Colonic mucosa (tissue), 4 donors: ENCODE measurements at regions not wholly inside any gene's neighbourhood (a gene's known extent, or its start where the extent isn't known, plus 50 kb on each side); places are given as distances from the start of the nearest gene placed in this dataset.

Experiments
- DNase-seq: peaks from one replicate; pipeline ENCODE4 v3.0.0-alpha.2; 2020
- H3K27ac ChIP-seq: fragments of 200-600 bp; one replicate; pipeline ENCODE4 v1.8.0; 2021
- H3K27me3 ChIP-seq: fragments of 200-600 bp; one replicate; pipeline ENCODE4 v1.8.0; 2021
- H3K36me3 ChIP-seq: fragments of 200-600 bp; one replicate; pipeline ENCODE4 v1.8.0; 2021
- H3K4me1 ChIP-seq: fragments of 200-600 bp; one replicate; pipeline ENCODE4 v1.8.0; 2021; ENCODE audit warnings: mild to moderate bottlenecking
- H3K4me3 ChIP-seq: fragments of 200-600 bp; one replicate; pipeline ENCODE4 v1.8.0; 2021
- H3K9ac ChIP-seq, 2 donors: one replicate each; pipeline ENCODE4 v1.7.0; 2013; ENCODE audit warnings: control low read depth in 2 of 2, low read depth in 2 of 2, low read length in 2 of 2
- H3K9me3 ChIP-seq: fragments of 200-600 bp; one replicate; pipeline ENCODE4 v1.8.0; 2021
- CTCF ChIP-seq: fragments of 200-600 bp; IDR thresholded peaks from one replicate; pipeline ENCODE4 v1.8.0; 2022; ENCODE audit warnings: antibody characterized with exemption, mild to moderate bottlenecking
- intact Hi-C: fragments of 100-400 bp; cut with DNase I; formaldehyde crosslinking; loops from one replicate; pipeline ENCODE4 v1.14.1; 2022
- donor health status: healthy.
- donor health status: DM: no; HTN: no; CAD: no.
- donor health status: DM: no; HTN: no; CAD: no.

GRCh38 chr5:97627272-97627671, 444.2 kb upstream of the RIOK2 start:
- Histone ChIP-seq H3K36me3 (no peaks in the 10 kb centered on the region), H3K27me3 (no peaks in the 10 kb centered on the region), H3K4me3 (no peak overlapping the region), H3K9ac (no peak overlapping the region), H3K9me3 (no peaks in the 10 kb centered on the region), H3K4me1 (no peaks in the 10 kb centered on the region), H3K27ac (no peak overlapping the region)
- TF ChIP-seq CTCF = no peak
- DNase-seq = no peak
- intact Hi-C loops = no loop called here

- no peak overlapping the region for H3K27ac ChIP-seq
- intact Hi-C loops = no loop called here
- no peak overlapping the region for H3K9ac ChIP-seq
- H3K9me3 ChIP-seq = no peaks in the 10 kb centered on the region
- H3K4me1 ChIP-seq = no peaks in the 10 kb centered on the region
- H3K4me3 ChIP-seq = no peak overlapping the region
- no peak for TF ChIP-seq CTCF
- H3K27me3 ChIP-seq = no peaks in the 10 kb centered on the region
- no peaks in the 10 kb centered on the region for H3K36me3 ChIP-seq
- DNase-seq = no peak
These were observed 445.0 kb upstream of the RIOK2 start for GRCh38 chr5:97628031-97628430.

GRCh38 chr5:97628807-97629206, 445.8 kb upstream of the RIOK2 start:
- no peaks in the 10 kb centered on the region for H3K36me3 ChIP-seq
- H3K9me3 ChIP-seq = no peaks in the 10 kb centered on the region
- no peaks in the 10 kb centered on the region for H3K4me1 ChIP-seq
- intact Hi-C loops = no loop called here
- H3K4me3 ChIP-seq = no peak overlapping the region
- no peak for DNase-seq
- H3K27ac ChIP-seq = no peak overlapping the region
- H3K27me3 ChIP-seq = no peaks in the 10 kb centered on the region
- no peak overlapping the region for H3K9ac ChIP-seq
- no peak for TF ChIP-seq CTCF

GRCh38 chr5:97629276-97629675, 446.2 kb upstream of the RIOK2 start:
- intact Hi-C loops = no loop called here
- TF ChIP-seq CTCF = no peak
- H3K36me3 ChIP-seq = no peaks in the 10 kb centered on the region
- H3K9me3 ChIP-seq = no peaks in the 10 kb centered on the region
- H3K4me1 ChIP-seq = no peaks in the 10 kb centered on the region
- no peak overlapping the region for H3K27ac ChIP-seq
- no peaks in the 10 kb centered on the region for H3K27me3 ChIP-seq
- DNase-seq = no peak
- H3K9ac ChIP-seq = no peak overlapping the region
- H3K4me3 ChIP-seq = no peak overlapping the region

GRCh38 chr5:97635553-97635952, 452.5 kb upstream of the RIOK2 start:
- no peak overlapping the region for H3K9ac ChIP-seq
- H3K4me1 ChIP-seq = no peaks in the 10 kb centered on the region
- intact Hi-C loops = no loop called here
- DNase-seq = no peak
- no peak overlapping the region for H3K27ac ChIP-seq
- H3K4me3 ChIP-seq = no peak overlapping the region
- no peak for TF ChIP-seq CTCF
- no peaks in the 10 kb centered on the region for H3K9me3 ChIP-seq
- no peaks in the 10 kb centered on the region for H3K27me3 ChIP-seq
- no peaks in the 10 kb centered on the region for H3K36me3 ChIP-seq

- Histone ChIP-seq H3K36me3 (no peaks in the 10 kb centered on the region), H3K4me3 (no peak overlapping the region), H3K9me3 (no peaks in the 10 kb centered on the region), H3K4me1 (no peaks in the 10 kb centered on the region), H3K27ac (no peak overlapping the region), H3K27me3 (no peaks in the 10 kb centered on the region), H3K9ac (no peak overlapping the region)
- no peak for TF ChIP-seq CTCF
- intact Hi-C loops = no loop called here
- no peak for DNase-seq
These were observed 453.7 kb upstream of the RIOK2 start for GRCh38 chr5:97636766-97637165.
